22Rv1 (cell line): ENCODE measurements at regions not wholly inside any gene's neighbourhood (a gene's known extent, or its start where the extent isn't known, plus 50 kb on each side); places are given as distances from the start of the nearest gene placed in this dataset.

Source experiments
- ZFX ChIP-seq: fragments of 450-650 bp; IDR thresholded peaks from 2 replicates; pipeline ENCODE4 v1.6.1; 2017; ENCODE audit warnings: antibody characterized with exemption, borderline replicate concordance
- TF ChIP-seq, protein P1 (sequence below): fragments of 450-650 bp; IDR thresholded peaks from 2 replicates; pipeline ENCODE4 v1.5.1; 2017; ENCODE audit warnings: mild to moderate bottlenecking

DNA sequence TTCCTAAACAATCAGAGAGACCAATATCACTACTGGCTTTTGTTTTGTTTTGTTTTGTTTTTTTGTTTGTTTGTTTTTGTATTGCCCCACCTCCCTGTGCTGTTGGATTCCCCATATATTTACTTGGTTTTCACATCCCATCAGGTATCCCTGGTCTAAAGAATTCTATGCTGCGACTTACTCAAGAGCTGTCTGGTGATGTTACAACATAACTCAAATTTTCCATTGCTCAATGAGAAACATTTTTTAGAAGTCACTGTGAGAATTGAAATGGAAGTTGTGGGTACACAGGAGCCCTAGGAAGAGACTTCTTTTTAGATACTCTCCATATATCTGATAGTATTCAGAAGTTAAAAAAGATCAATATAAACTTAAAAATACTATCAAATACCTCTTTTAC lies 181.4 kb downstream of the KLF5 start:
- TF ChIP-seq, protein P1, sequence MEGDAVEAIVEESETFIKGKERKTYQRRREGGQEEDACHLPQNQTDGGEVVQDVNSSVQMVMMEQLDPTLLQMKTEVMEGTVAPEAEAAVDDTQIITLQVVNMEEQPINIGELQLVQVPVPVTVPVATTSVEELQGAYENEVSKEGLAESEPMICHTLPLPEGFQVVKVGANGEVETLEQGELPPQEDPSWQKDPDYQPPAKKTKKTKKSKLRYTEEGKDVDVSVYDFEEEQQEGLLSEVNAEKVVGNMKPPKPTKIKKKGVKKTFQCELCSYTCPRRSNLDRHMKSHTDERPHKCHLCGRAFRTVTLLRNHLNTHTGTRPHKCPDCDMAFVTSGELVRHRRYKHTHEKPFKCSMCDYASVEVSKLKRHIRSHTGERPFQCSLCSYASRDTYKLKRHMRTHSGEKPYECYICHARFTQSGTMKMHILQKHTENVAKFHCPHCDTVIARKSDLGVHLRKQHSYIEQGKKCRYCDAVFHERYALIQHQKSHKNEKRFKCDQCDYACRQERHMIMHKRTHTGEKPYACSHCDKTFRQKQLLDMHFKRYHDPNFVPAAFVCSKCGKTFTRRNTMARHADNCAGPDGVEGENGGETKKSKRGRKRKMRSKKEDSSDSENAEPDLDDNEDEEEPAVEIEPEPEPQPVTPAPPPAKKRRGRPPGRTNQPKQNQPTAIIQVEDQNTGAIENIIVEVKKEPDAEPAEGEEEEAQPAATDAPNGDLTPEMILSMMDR = no peak
- no peak for TF ChIP-seq ZFX
